ENCODE measurements at regions not wholly inside any gene's neighbourhood (a gene's known extent, or its start where the extent isn't known, plus 50 kb on each side); places are given as distances from the start of the nearest gene placed in this dataset.

GRCh38 chr1:212218065-212218464 lies 67.1 kb upstream of the PPP2R5A start:
- Histone ChIP-seq H3K4me3 (replicated peaks in 1 of 3; ENCODE audit: insufficient read depth in 1 of 3, low read depth in 1 of 3, low read length in 3 of 3) (no peak overlapping the region), H4K20me1 (replicated peaks; ENCODE audit: control insufficient read depth, extremely low read depth, insufficient read depth, low read length) (no peaks in the 10 kb centered on the region), H2AFZ (ENCODE audit: low read depth, low read length) (no peak overlapping the region), H3K36me3 (ENCODE audit: control insufficient read depth in 2 of 2, extremely low read depth in 1 of 2, insufficient read depth in 2 of 2, low read length in 2 of 2) (no peaks in the 10 kb centered on the region), H3K9me3 (replicated peaks; ENCODE audit: control insufficient read depth, insufficient read depth, low read length) (no peaks in the 10 kb centered on the region), H3K9me1 (replicated peaks; ENCODE audit: control insufficient read depth, extremely low read depth, insufficient read depth, low read length) (no peaks in the 10 kb centered on the region), H3K9ac (replicated peaks; ENCODE audit: extremely low read depth, insufficient read depth, low read length) (no peak overlapping the region), H3K79me2 (ENCODE audit: control insufficient read depth, insufficient read depth, low read length) (no peaks in the 10 kb centered on the region), H3K4me1 (ENCODE audit: control insufficient read depth, extremely low read depth, insufficient read depth, low read length) (peaks cover 11% of the 10 kb centered on the region), H3K27ac (ENCODE audit: insufficient read depth, low read depth, low read length) (no peak overlapping the region), H3K4me2 (ENCODE audit: insufficient read depth, low read length) (no peak overlapping the region), H3K27me3 (ENCODE audit: control insufficient read depth in 2 of 2, insufficient read depth in 2 of 2, low read length in 2 of 2) (no peaks in the 10 kb centered on the region)
- dilution Hi-C loops (cut with MboI; ENCODE audit: extremely low pct_ligation_motif_present, low sequenced_read_pairs) (no loop called here), intact Hi-C loops (cut with micrococcal nuclease) (no loop called here)
- ChIA-PET CTCF (interaction anchor here (1.2 to 1.8 kb wide), 3 partner anchors 9 to 147 kb away, joined by 3 to 6 read pairs (median 4); no protein-coding TSS in a partner anchor), POLR2A (no interaction called here)
- no TSS peak for BruUV-seq (replicated peaks)
- FAIRE-seq (no peak), DNase-seq (ENCODE audit: low read depth, low spot score) (no peak)
- TF ChIP-seq MAX (IDR thresholded peaks at IDR 0.05; ENCODE audit: insufficient read depth, insufficient read length) (no peak), POLR2AphosphoS5 (IDR thresholded peaks at IDR 0.05; ENCODE audit: insufficient read depth, low read depth, low read length) (no peak), GATA2 (IDR thresholded peaks at IDR 0.05; ENCODE audit: insufficient read depth, insufficient read length, low read depth, low read length) (no peak), JUN (IDR thresholded peaks at IDR 0.05; ENCODE audit: borderline replicate concordance, insufficient read depth, insufficient read length, low read depth) (no peak), EZH2 (IDR thresholded peaks at IDR 0.05; ENCODE audit: borderline replicate concordance, low read depth, low read length, severe bottlenecking) (no peak), MYC (IDR thresholded peaks at IDR 0.05; ENCODE audit: low read depth, low read length) (no peak), CTCF (IDR thresholded peaks at IDR 0.05; ENCODE audit: extremely low read depth in 1 of 2, insufficient read depth in 1 of 2, low read depth in 1 of 2, low read length in 2 of 2) (no peak), FOS (IDR thresholded peaks at IDR 0.05; ENCODE audit: borderline replicate concordance, insufficient read depth, low read length) (no peak), POLR2A (IDR thresholded peaks at IDR 0.05; ENCODE audit: low read depth, low read length) (no peak)
